ENCODE measurements at regions not wholly inside any gene's neighbourhood (a gene's known extent, or its start where the extent isn't known, plus 50 kb on each side); places are given as distances from the start of the nearest gene placed in this dataset.

DNA sequence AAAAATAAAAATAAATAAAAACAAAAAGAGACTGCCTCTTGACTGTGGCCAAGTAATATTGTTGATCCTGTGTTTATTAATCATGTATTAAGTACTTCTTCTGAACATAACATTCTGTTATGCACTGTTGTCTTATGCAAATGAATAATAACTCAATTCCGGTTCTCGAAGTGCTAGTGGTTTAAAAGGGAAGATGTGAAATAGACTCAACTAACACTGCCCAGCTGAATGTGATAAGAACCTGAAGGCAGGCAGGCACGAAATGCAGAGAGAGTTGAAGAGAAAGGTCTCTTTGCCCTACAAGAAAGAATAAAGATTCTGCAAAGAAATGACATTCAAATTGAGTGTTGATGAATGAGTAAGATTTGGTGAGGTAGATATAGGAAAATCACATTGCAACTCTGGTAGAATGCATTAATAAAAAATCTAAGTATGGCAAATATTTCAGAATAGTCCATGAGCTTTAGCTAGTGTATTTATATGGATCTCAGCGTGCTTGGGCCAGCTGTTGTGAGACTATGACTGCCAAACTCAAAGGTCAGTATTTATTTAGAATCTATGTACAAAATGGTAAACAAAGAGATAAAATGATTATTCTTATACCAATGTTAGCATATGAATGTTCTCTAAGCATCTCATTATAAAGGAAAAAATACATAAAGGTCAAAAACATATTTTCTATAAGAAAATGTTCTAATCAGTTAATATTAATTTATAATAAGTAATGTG lies 352.3 kb upstream of the CDH7 start:
- TF ChIP-seq YY1 (IDR thresholded peaks at IDR 0.05; ENCODE audit: insufficient read depth, insufficient read length) (no peak), SUZ12 (IDR thresholded peaks at IDR 0.05; ENCODE audit: extremely low read depth, insufficient read depth, insufficient read length) (no peak), ZNF274 (IDR thresholded peaks at IDR 0.05; ENCODE audit: low read depth, low read length) (no peak)
